MCF 10A (cell line): ENCODE measurements at regions not wholly inside any gene's neighbourhood (a gene's known extent, or its start where the extent isn't known, plus 50 kb on each side); places are given as distances from the start of the nearest gene placed in this dataset.

ENCODE experiments used
- BruUV-seq: library from RNA; stranded (reverse); fragments of 400-500 nt; replicated peaks from 2 replicates; lab custom pipeline; 2021; lab: Mats Ljungman, UMichigan
- CTCF ChIA-PET: fragments of 300-600 bp; sonication (Branson Sonifier 250); formaldehyde crosslinking; extraction: SDS; loops from one replicate; lab custom pipeline; 2021; ENCODE audit warnings: antibody characterized with exemption, inconsistent platforms; lab: Yijun Ruan, JAX
- POLR2A ChIA-PET: fragments of 300-600, 350-650 bp; sonication (Branson Sonifier 250); formaldehyde crosslinking; extraction: SDS; loops from one replicate; lab custom pipeline; 2020; ENCODE audit warnings: antibody characterized with exemption, inconsistent platforms; lab: Yijun Ruan, JAX
- DNase-seq: peaks from one replicate; pipeline ENCODE4 v3.0.0-alpha.2; 2018; ENCODE audit not compliant: unreplicated experiment
- H3K27ac Mint-ChIP-seq: one replicate; pipeline ENCODE4 v1.8.0; 2022; ENCODE audit warnings: mild to moderate bottlenecking, low read depth, mixed read lengths; ENCODE audit not compliant: unreplicated experiment
- H3K27me3 Mint-ChIP-seq: one replicate; pipeline ENCODE4 v1.8.0; 2022; ENCODE audit warnings: mixed read lengths; ENCODE audit not compliant: insufficient read depth, unreplicated experiment
- H3K36me3 Mint-ChIP-seq: one replicate; pipeline ENCODE4 v1.8.0; 2022; ENCODE audit warnings: mild to moderate bottlenecking, moderate library complexity, mixed read lengths; ENCODE audit not compliant: insufficient read depth, unreplicated experiment
- H3K4me1 Mint-ChIP-seq: one replicate; pipeline ENCODE4 v1.8.0; 2022; ENCODE audit warnings: mixed read lengths; ENCODE audit not compliant: insufficient read depth, unreplicated experiment
- H3K4me3 Mint-ChIP-seq: one replicate; pipeline ENCODE4 v1.8.0; 2022; ENCODE audit warnings: mild to moderate bottlenecking, moderate library complexity, mixed read lengths; ENCODE audit not compliant: unreplicated experiment
- H3K9me3 Mint-ChIP-seq: one replicate; pipeline ENCODE4 v1.8.0; 2022; ENCODE audit warnings: mixed read lengths; ENCODE audit not compliant: unreplicated experiment
- intact Hi-C: fragments of 100-400 bp; cut with micrococcal nuclease; formaldehyde crosslinking; loops from 2 replicates; pipeline ENCODE4 v1.14.1; 2022
- TF ChIP-seq, protein P1 (sequence below): fragments of 200-600 bp; IDR thresholded peaks from one replicate; pipeline ENCODE4 v1.8.0; 2022; ENCODE audit warnings: antibody characterized with exemption, mild to moderate bottlenecking; ENCODE audit not compliant: unreplicated experiment

- ChIA-PET CTCF (interaction anchor here (0.6 kb wide), 1 partner anchor 101 kb away, joined by 3 read pairs; no protein-coding TSS in a partner anchor), POLR2A (interaction anchor here (0.5 to 1.5 kb wide), 2 partner anchors 16 to 24 kb away, joined by 3 read pairs; no protein-coding TSS in a partner anchor)
- TF ChIP-seq, protein P1, sequence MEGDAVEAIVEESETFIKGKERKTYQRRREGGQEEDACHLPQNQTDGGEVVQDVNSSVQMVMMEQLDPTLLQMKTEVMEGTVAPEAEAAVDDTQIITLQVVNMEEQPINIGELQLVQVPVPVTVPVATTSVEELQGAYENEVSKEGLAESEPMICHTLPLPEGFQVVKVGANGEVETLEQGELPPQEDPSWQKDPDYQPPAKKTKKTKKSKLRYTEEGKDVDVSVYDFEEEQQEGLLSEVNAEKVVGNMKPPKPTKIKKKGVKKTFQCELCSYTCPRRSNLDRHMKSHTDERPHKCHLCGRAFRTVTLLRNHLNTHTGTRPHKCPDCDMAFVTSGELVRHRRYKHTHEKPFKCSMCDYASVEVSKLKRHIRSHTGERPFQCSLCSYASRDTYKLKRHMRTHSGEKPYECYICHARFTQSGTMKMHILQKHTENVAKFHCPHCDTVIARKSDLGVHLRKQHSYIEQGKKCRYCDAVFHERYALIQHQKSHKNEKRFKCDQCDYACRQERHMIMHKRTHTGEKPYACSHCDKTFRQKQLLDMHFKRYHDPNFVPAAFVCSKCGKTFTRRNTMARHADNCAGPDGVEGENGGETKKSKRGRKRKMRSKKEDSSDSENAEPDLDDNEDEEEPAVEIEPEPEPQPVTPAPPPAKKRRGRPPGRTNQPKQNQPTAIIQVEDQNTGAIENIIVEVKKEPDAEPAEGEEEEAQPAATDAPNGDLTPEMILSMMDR, result no peak
- no peak for DNase-seq
- Mint-ChIP-seq H3K27ac (no peak overlapping the region), H3K4me1 (no peaks in the 10 kb centered on the region), H3K36me3 (no peaks in the 10 kb centered on the region), H3K9me3 (peaks cover under 1% of the 10 kb centered on the region), H3K4me3 (no peak overlapping the region), H3K27me3 (peaks cover 48% of the 10 kb centered on the region)
- intact Hi-C loops, result no loop called here
- BruUV-seq, result no TSS peak
Measured at GRCh38 chr5:133715616-133716015, 103.3 kb upstream of the FSTL4 start.

DNA sequence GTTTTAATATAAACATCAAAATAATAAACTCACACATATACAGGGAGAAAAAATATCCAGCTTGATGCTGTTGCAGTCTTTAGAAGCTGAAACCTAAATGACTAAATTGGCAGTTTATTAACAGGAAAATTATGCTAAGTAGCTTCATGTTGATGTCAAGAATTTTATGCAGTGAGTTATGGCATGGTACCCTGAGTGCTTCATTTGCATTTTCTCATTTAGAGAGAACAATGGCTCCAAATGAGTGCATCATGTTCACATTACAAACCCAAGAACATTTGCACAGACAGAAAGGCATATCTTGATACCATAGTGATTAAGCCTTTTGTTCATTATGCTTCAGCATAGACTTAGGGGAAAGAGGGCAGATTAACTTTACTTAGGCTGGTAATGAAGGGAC lies 102.9 kb upstream of the FSTL4 start:
- ChIA-PET CTCF (interaction anchor here (1.4 kb wide), 1 partner anchor 16 kb away, joined by 4 read pairs; no protein-coding TSS in a partner anchor), POLR2A (interaction anchor here (0.5 to 1.5 kb wide), 2 partner anchors 15 to 24 kb away, joined by 3 read pairs; no protein-coding TSS in a partner anchor)
- Mint-ChIP-seq H3K27me3 (peaks cover 44% of the 10 kb centered on the region), H3K9me3 (no peaks in the 10 kb centered on the region), H3K4me3 (no peak overlapping the region), H3K36me3 (no peaks in the 10 kb centered on the region), H3K4me1 (no peaks in the 10 kb centered on the region), H3K27ac (no peak overlapping the region)
- DNase-seq, result no peak
- intact Hi-C loops, result no loop called here
- no TSS peak for BruUV-seq
- TF ChIP-seq, protein P1, result no peak

GRCh38 chr5:133714161-133714915 lies 102.0 kb upstream of the FSTL4 start:
- Mint-ChIP-seq H3K9me3 (no peaks in the 10 kb centered on the region), H3K4me1 (no peaks in the 10 kb centered on the region), H3K27ac (no peak overlapping the region), H3K4me3 (no peak overlapping the region), H3K27me3 (peaks cover 42% of the 10 kb centered on the region), H3K36me3 (no peaks in the 10 kb centered on the region)
- TF ChIP-seq, protein P1, result no peak
- DNase-seq, result peak; percentile 36
- intact Hi-C loops, result no loop called here
- POLR2A ChIA-PET, result interaction anchor here (1.5 kb wide), 1 partner anchor 23 kb away, joined by 3 read pairs; no protein-coding TSS in a partner anchor
- no TSS peak for BruUV-seq
- CTCF ChIA-PET, result interaction anchor here (0.6 to 1.4 kb wide), 4 partner anchors 12 to 289 kb away, joined by 3 to 4 read pairs (median 3); no protein-coding TSS in a partner anchor

DNA sequence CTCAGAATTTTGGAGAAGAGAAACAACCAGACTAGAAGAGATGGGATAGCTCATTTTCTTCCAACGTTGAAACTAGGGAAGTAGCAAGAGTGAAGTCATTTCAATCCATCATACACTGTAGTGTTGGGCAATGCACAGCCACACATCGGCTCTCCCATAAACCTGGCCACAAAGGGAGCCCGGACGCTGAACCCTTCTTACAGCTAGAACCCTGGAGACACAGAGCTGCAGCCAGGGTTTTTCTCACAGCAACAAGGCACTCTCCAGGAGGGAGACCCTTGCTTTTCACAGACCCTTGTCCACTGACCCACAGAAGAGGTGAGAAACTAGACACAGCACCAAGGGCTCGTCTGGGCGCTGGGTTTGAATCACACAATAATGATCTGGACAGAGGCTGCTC lies 101.4 kb upstream of the FSTL4 start:
- BruUV-seq, result no TSS peak
- H3K27me3 Mint-ChIP-seq, result peaks cover 42% of the 10 kb centered on the region

More for the DNA sequence above, 101.4 kb upstream of the FSTL4 start:
- no peak for DNase-seq
- Mint-ChIP-seq H3K4me3 (no peak overlapping the region), H3K4me1 (no peaks in the 10 kb centered on the region), H3K36me3 (no peaks in the 10 kb centered on the region), H3K9me3 (no peaks in the 10 kb centered on the region), H3K27ac (no peak overlapping the region)
- ChIA-PET CTCF (interaction anchor here (0.6 to 1.4 kb wide), 4 partner anchors 11 to 156 kb away, joined by 3 to 4 read pairs (median 3); no protein-coding TSS in a partner anchor), POLR2A (interaction anchor here (0.8 kb wide), 1 partner anchor 11 kb away, joined by 3 read pairs; no protein-coding TSS in a partner anchor)
- TF ChIP-seq, protein P1, result no peak
- intact Hi-C loops, result no loop called here
